Body of pancreas (tissue), 4 donors: ENCODE measurements at regions not wholly inside any gene's neighbourhood (a gene's known extent, or its start where the extent isn't known, plus 50 kb on each side); places are given as distances from the start of the nearest gene placed in this dataset.
"Not testable (repeated sequence)": the region's sequence is repeated elsewhere in the genome, so short reads cannot be mapped to it uniquely, and the experiment has no call there.

Experiments used
- ATAC-seq: fragments of 150-250 bp; one replicate; pipeline ENCODE4 v1.9.1; 2016
- DNase-seq, 4 donors: peaks; one replicate each; pipeline ENCODE4 v3.0.0-alpha.2; 2019
- H3K27ac ChIP-seq, 4 donors: fragments of 200-600 bp; sonication (generic); 1 replicate in 3 of 4; 2 replicates in 1 of 4; pipeline versions ENCODE4 v1.5.1 to v1.6.1; 2016 to 2019; ENCODE audit warnings: mild to moderate bottlenecking in 1 of 4, mixed read lengths in 1 of 4, moderate library complexity in 1 of 4
- H3K27me3 ChIP-seq, 2 donors: fragments of 200-600 bp; sonication (generic); one replicate each; pipeline ENCODE4 v1.6.0; 2016; ENCODE audit warnings: mild to moderate bottlenecking in 1 of 2
- H3K36me3 ChIP-seq, 2 donors: fragments of 200-600 bp; sonication (generic); replicated peaks in 1 of 2; 2 replicates each; pipeline ENCODE4 v1.5.1; 2016; ENCODE audit warnings: low read depth in 2 of 2; ENCODE audit not compliant: insufficient read depth in 1 of 2
- H3K4me1 ChIP-seq: fragments of 200-600 bp; sonication (generic); one replicate; pipeline ENCODE4 v1.6.0; 2016
- H3K4me3 ChIP-seq, 2 donors: fragments of 200-600 bp; sonication (generic); 1 replicate in 1 of 2; 2 replicates in 1 of 2; pipeline ENCODE4 v1.5.1; 2016 to 2019
- H3K9me3 ChIP-seq, 3 donors: fragments of 200-600 bp; sonication (generic); 1 replicate in 2 of 3; 2 replicates in 1 of 3; pipeline ENCODE4 v1.5.1; 2016
- CTCF ChIP-seq, 7 experiments: fragments of 450-650 bp in 4 of 7; fragments of 200-600 bp in 3 of 7; sonication (generic) in 3 of 7; IDR thresholded peaks; one replicate each; pipeline ENCODE4 v1.5.1; 2016 to 2019; ENCODE audit warnings: antibody characterized with exemption in 7 of 7
- POLR2A ChIP-seq, 3 donors: fragments of 450-650 bp; IDR thresholded peaks; one replicate each; pipeline ENCODE4 v1.6.1; 2016; ENCODE audit warnings: antibody characterized with exemption in 3 of 3, mild to moderate bottlenecking in 2 of 3
- WGBS, 2 donors: methylation state at CpG; one replicate each; pipeline ENCODE4 v1.1.5; 2017; 5-methylcytosine and 5-hydroxymethylcytosine counted together
- intact Hi-C: fragments of 100-400 bp; cut with DNase I; formaldehyde crosslinking; loops from one replicate; pipeline ENCODE4 v1.15.1; 2023

- intact Hi-C loops, result loop anchor here (5.0 kb wide), 1 partner anchor 152 kb away; no protein-coding TSS in a partner anchor
- H3K4me1 ChIP-seq, result no peaks in the 10 kb centered on the region
- WGBS, 2 donors, result 59 to 64% methylated on average over 2 of the region's 2 CpGs
- H3K4me3 ChIP-seq, result no peak overlapping the region
- TF ChIP-seq POLR2A (IDR thresholded peaks at IDR 0.05), result no peak
- TF ChIP-seq CTCF (IDR thresholded peaks at IDR 0.05), result no peak
- ATAC-seq, result no peak
- no peak for DNase-seq
- no peaks in the 10 kb centered on the region for H3K27me3 ChIP-seq
- no peaks in the 10 kb centered on the region for H3K9me3 ChIP-seq
- H3K36me3 ChIP-seq, result no peaks in the 10 kb centered on the region
- H3K27ac ChIP-seq, result no peak overlapping the region
These were observed 73.8 kb upstream of the SERBP1 start for GRCh38 chr1:67503974-67504373.

GRCh38 chr1:67513392-67514294, 83.4 kb upstream of the SERBP1 start:
- intact Hi-C loops, H3K36me3 ChIP-seq: not testable (repeated sequence)
- WGBS, 2 donors, result 67 to 71% methylated on average over 10 to 11 of the region's 11 CpGs

GRCh38 chr1:67514300-67514699, 84.1 kb upstream of the SERBP1 start:
- 80 to 84% methylated on average over 4 of the region's 4 CpGs for WGBS, 2 donors
- H3K4me1 ChIP-seq, result no peaks in the 10 kb centered on the region
- intact Hi-C loops, result no loop called here
- H3K27ac ChIP-seq, result no peak overlapping the region
- H3K4me3 ChIP-seq, result no peak overlapping the region
- ATAC-seq, result no peak
- no peak for DNase-seq
- no peaks in the 10 kb centered on the region for H3K36me3 ChIP-seq
- TF ChIP-seq CTCF (IDR thresholded peaks at IDR 0.05) (no peak), POLR2A (IDR thresholded peaks at IDR 0.05) (no peak)
- H3K9me3 ChIP-seq, result no peaks in the 10 kb centered on the region
- no peaks in the 10 kb centered on the region for H3K27me3 ChIP-seq

More at GRCh38 chr1:67513392-67514294, 83.4 kb upstream of the SERBP1 start:
- H3K9me3 ChIP-seq, DNase-seq, H3K4me1 ChIP-seq, H3K27ac ChIP-seq, H3K4me3 ChIP-seq, H3K27me3 ChIP-seq, ATAC-seq: not testable (repeated sequence)

GRCh38 chr1:67514786-67515185, 84.6 kb upstream of the SERBP1 start:
- no peak for ATAC-seq
- no peak overlapping the region for H3K4me3 ChIP-seq
- no peaks in the 10 kb centered on the region for H3K27me3 ChIP-seq
- TF ChIP-seq CTCF (IDR thresholded peaks at IDR 0.05) (no peak), POLR2A (IDR thresholded peaks at IDR 0.05) (no peak)
- intact Hi-C loops, result no loop called here
- H3K9me3 ChIP-seq, result no peaks in the 10 kb centered on the region
- 46 to 63% methylated on average over 2 of the region's 2 CpGs for WGBS, 2 donors
- no peak overlapping the region for H3K27ac ChIP-seq
- H3K36me3 ChIP-seq, result no peaks in the 10 kb centered on the region
- no peaks in the 10 kb centered on the region for H3K4me1 ChIP-seq
- no peak for DNase-seq

GRCh38 chr1:67515324-67516080, 85.3 kb upstream of the SERBP1 start:
- TF ChIP-seq POLR2A (IDR thresholded peaks at IDR 0.05), result no peak
- no peak for TF ChIP-seq CTCF (IDR thresholded peaks at IDR 0.05)
- Histone ChIP-seq H3K4me3 (no peak overlapping the region), H3K9me3 (no peaks in the 10 kb centered on the region), H3K36me3 (no peaks in the 10 kb centered on the region), H3K4me1 (no peaks in the 10 kb centered on the region), H3K27ac (no peak overlapping the region), H3K27me3 (no peaks in the 10 kb centered on the region)
- intact Hi-C loops, result no loop called here
- DNase-seq (no peak), ATAC-seq (no peak)
- 71 to 78% methylated on average over 2 of the region's 2 CpGs for WGBS, 2 donors
